ENCODE measurements at regions not wholly inside any gene's neighbourhood (a gene's known extent, or its start where the extent isn't known, plus 50 kb on each side); places are given as distances from the start of the nearest gene placed in this dataset.

DNA sequence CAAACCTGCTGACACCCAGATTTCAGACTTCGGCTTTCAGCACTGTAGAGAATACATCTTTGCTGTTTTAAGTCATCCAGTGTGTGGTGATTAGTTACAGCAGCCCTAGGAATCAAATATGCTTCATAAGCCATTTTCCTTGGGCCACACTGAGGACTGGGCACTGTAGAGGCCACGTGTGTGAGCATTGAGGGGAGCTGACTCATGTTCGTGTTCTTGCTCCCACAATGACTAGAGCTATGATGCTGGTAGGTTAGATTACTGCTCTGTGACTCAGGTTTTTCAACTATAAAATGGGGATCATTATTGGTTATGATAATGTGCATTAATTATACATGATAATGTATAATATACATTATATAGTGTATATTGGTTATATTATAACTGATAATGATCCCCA is 96.5 kb upstream of the PALM2AKAP2 start:
- TF ChIP-seq, protein P1, sequence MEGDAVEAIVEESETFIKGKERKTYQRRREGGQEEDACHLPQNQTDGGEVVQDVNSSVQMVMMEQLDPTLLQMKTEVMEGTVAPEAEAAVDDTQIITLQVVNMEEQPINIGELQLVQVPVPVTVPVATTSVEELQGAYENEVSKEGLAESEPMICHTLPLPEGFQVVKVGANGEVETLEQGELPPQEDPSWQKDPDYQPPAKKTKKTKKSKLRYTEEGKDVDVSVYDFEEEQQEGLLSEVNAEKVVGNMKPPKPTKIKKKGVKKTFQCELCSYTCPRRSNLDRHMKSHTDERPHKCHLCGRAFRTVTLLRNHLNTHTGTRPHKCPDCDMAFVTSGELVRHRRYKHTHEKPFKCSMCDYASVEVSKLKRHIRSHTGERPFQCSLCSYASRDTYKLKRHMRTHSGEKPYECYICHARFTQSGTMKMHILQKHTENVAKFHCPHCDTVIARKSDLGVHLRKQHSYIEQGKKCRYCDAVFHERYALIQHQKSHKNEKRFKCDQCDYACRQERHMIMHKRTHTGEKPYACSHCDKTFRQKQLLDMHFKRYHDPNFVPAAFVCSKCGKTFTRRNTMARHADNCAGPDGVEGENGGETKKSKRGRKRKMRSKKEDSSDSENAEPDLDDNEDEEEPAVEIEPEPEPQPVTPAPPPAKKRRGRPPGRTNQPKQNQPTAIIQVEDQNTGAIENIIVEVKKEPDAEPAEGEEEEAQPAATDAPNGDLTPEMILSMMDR (IDR thresholded peaks at IDR 0.05 in 4 of 5, conservative IDR thresholded peaks at IDR 0.05 in 1 of 5), result no peak
- no peak for TF ChIP-seq POLR2A (IDR thresholded peaks at IDR 0.05)

All from gastrocnemius medialis (tissue), 4 donors.